HG03378 (cell line): ENCODE measurements at regions not wholly inside any gene's neighbourhood (a gene's known extent, or its start where the extent isn't known, plus 50 kb on each side); places are given as distances from the start of the nearest gene placed in this dataset.

Experiments used
- ATAC-seq: cut with Tn5 transposase; IDR thresholded peaks from one replicate; pipeline ENCODE4 v1.9.1; 2021; ENCODE audit warnings: mild to moderate bottlenecking, moderate library complexity; ENCODE audit not compliant: unreplicated experiment

- ATAC-seq: no peak
Measured at GRCh38 chr13:26456650-26457049, 100.8 kb upstream of the WASF3 start.

GRCh38 chr13:26457212-26457611 is 100.3 kb upstream of the WASF3 start:
- ATAC-seq: no peak

- no peak for ATAC-seq
Measured at GRCh38 chr13:26458196-26458749, 99.2 kb upstream of the WASF3 start.

GRCh38 chr13:26459276-26460131 is 98.0 kb upstream of the WASF3 start:
- ATAC-seq: no peak

GRCh38 chr13:26460648-26461047 is 96.8 kb upstream of the WASF3 start:
- ATAC-seq: no peak

- no peak for ATAC-seq
Measured at GRCh38 chr13:26463296-26463695, 94.2 kb upstream of the WASF3 start.

GRCh38 chr13:26463848-26464247 is 93.6 kb upstream of the WASF3 start:
- ATAC-seq: no peak

GRCh38 chr13:26465514-26465913 is 92.0 kb upstream of the WASF3 start:
- no peak for ATAC-seq

- no peak for ATAC-seq
Measured at GRCh38 chr13:26465954-26466353, 91.5 kb upstream of the WASF3 start.

- ATAC-seq: no peak
Measured at GRCh38 chr13:26468265-26468801, 89.2 kb upstream of the WASF3 start.

- no peak for ATAC-seq
Measured at GRCh38 chr13:26469602-26470001, 87.9 kb upstream of the WASF3 start.

GRCh38 chr13:26471807-26472206 is 85.7 kb upstream of the WASF3 start:
- ATAC-seq: no peak

GRCh38 chr13:26473571-26474230 is 83.8 kb upstream of the WASF3 start:
- ATAC-seq: no peak

GRCh38 chr13:26474286-26474685 is 83.2 kb upstream of the WASF3 start:
- no peak for ATAC-seq

- ATAC-seq: no peak
Measured at GRCh38 chr13:26475176-26476110, 82.0 kb upstream of the WASF3 start.

GRCh38 chr13:26476111-26476781 is 81.2 kb upstream of the WASF3 start:
- no peak for ATAC-seq

- no peak for ATAC-seq
Measured at GRCh38 chr13:26476782-26477142, 80.7 kb upstream of the WASF3 start.

- ATAC-seq: no peak
Measured at GRCh38 chr13:26477681-26478080, 79.8 kb upstream of the WASF3 start.

- no peak for ATAC-seq
Measured at GRCh38 chr13:26480246-26480855, 77.1 kb upstream of the WASF3 start.
